ENCODE measurements at regions not wholly inside any gene's neighbourhood (a gene's known extent, or its start where the extent isn't known, plus 50 kb on each side); places are given as distances from the start of the nearest gene placed in this dataset.

- WGBS (ENCODE audit: missing lambda C conversion rate): 24% methylated on average over 5 of the region's 5 CpGs
- Histone ChIP-seq H3K4me3 (no peak overlapping the region), H3K4me2 (no peak overlapping the region), H3K27ac (no peak overlapping the region), H3K4me1 (no peaks in the 10 kb centered on the region), H3K9me3 (no peaks in the 10 kb centered on the region)
- ChIA-PET POLR2A (no interaction called here), CTCF (no interaction called here)
- FAIRE-seq (no peak), ATAC-seq (no peak), DNase-seq (ENCODE audit: low read depth in 1 of 2, low spot score in 1 of 2) (no peak)
- TF ChIP-seq BHLHE40 (IDR thresholded peaks at IDR 0.05; ENCODE audit: low read depth, low read length) (no peak), RAD21 (conservative IDR thresholded peaks at IDR 0.05 in 1 of 2, IDR thresholded peaks at IDR 0.05 in 1 of 2) (no peak), HES2 (IDR thresholded peaks at IDR 0.05) (no peak), CBX2 (IDR thresholded peaks at IDR 0.05; ENCODE audit: borderline replicate concordance, low read depth) (no peak), MAZ (IDR thresholded peaks at IDR 0.05; ENCODE audit: borderline replicate concordance, low read depth, low read length) (no peak), FOSL2 (IDR thresholded peaks at IDR 0.05) (no peak), FOSL2 (CRISPR knock-in tag; IDR thresholded peaks at IDR 0.05) (no peak)
Measured at GRCh38 chr4:155530857-155531256, 135.8 kb upstream of the GUCY1A1 start.

- TF ChIP-seq MAX (IDR thresholded peaks at IDR 0.05) (no peak), REST (IDR thresholded peaks at IDR 0.05) (no peak), HES2 (IDR thresholded peaks at IDR 0.05) (no peak), KDM5A (IDR thresholded peaks at IDR 0.05) (no peak), NFE2L2 (conservative IDR thresholded peaks at IDR 0.05; ENCODE audit: low read length) (no peak), HOXA7 (CRISPR knock-in tag; IDR thresholded peaks at IDR 0.05) (no peak)
- Histone ChIP-seq H3K4me2 (no peak overlapping the region), H3K4me1 (no peaks in the 10 kb centered on the region), H3K27ac (no peak overlapping the region), H3K4me3 (no peak overlapping the region), H3K9me3 (no peaks in the 10 kb centered on the region)
- CTCF ChIA-PET: no interaction called here
- POLR2A ChIA-PET: no interaction called here
- WGBS (ENCODE audit: missing lambda C conversion rate): 22% methylated on average over 3 of the region's 3 CpGs
- FAIRE-seq (no peak), ATAC-seq (no peak), DNase-seq (ENCODE audit: low read depth in 1 of 2, low spot score in 1 of 2) (no peak)
Measured at GRCh38 chr4:155530290-155530689, 136.4 kb upstream of the GUCY1A1 start.

- ATAC-seq (no peak), DNase-seq (ENCODE audit: low read depth in 1 of 2, low spot score in 1 of 2) (no peak), FAIRE-seq (no peak)
- ChIA-PET POLR2A (no interaction called here), CTCF (no interaction called here)
- H3K4me1 ChIP-seq: no peaks in the 10 kb centered on the region
- H3K27ac ChIP-seq: no peak overlapping the region
- 19% methylated on average over 3 of the region's 3 CpGs for WGBS (ENCODE audit: missing lambda C conversion rate)
- H3K9me3 ChIP-seq: no peaks in the 10 kb centered on the region
- H3K4me3 ChIP-seq: no peak overlapping the region
- no peak overlapping the region for H3K4me2 ChIP-seq
- TF ChIP-seq GATA3 (IDR thresholded peaks at IDR 0.05; ENCODE audit: borderline replicate concordance) (no peak), RAD21 (conservative IDR thresholded peaks at IDR 0.05 in 1 of 2, IDR thresholded peaks at IDR 0.05 in 1 of 2) (no peak), HOXA7 (CRISPR knock-in tag; IDR thresholded peaks at IDR 0.05) (no peak), POLR2A (IDR thresholded peaks at IDR 0.05; ENCODE audit: low read length) (no peak), FOSB (CRISPR knock-in tag; IDR thresholded peaks at IDR 0.05) (no peak), REST (IDR thresholded peaks at IDR 0.05) (no peak), POLR2AphosphoS2 (conservative IDR thresholded peaks at IDR 0.05; ENCODE audit: low read length) (no peak), FOSL2 (IDR thresholded peaks at IDR 0.05) (no peak), FOSL2 (CRISPR knock-in tag; IDR thresholded peaks at IDR 0.05) (no peak), E2F6 (IDR thresholded peaks at IDR 0.05; ENCODE audit: borderline replicate concordance, low read depth) (no peak), NR3C1 (IDR thresholded peaks at IDR 0.05) (no peak), RCOR1 (IDR thresholded peaks at IDR 0.05; ENCODE audit: low read depth, low read length) (no peak), ATOH8 (CRISPR knock-in tag; IDR thresholded peaks at IDR 0.05; ENCODE audit: low read depth) (no peak), BHLHE40 (IDR thresholded peaks at IDR 0.05; ENCODE audit: low read depth, low read length) (no peak), PBX3 (IDR thresholded peaks at IDR 0.05) (no peak), EP300 (IDR thresholded peaks at IDR 0.05) (no peak), MAX (IDR thresholded peaks at IDR 0.05) (no peak), MAZ (IDR thresholded peaks at IDR 0.05; ENCODE audit: borderline replicate concordance, low read depth, low read length) (no peak), SMC3 (IDR thresholded peaks at IDR 0.05) (no peak)
Measured at GRCh38 chr4:155529716-155530115, 136.9 kb upstream of the GUCY1A1 start.

Data from A549 (cell line).